H9 (cell line): ENCODE measurements at regions not wholly inside any gene's neighbourhood (a gene's known extent, or its start where the extent isn't known, plus 50 kb on each side); places are given as distances from the start of the nearest gene placed in this dataset.

Source experiments
- DNase-seq: peaks from one replicate; pipeline ENCODE4 v3.0.0-alpha.2; 2017
- H2AFZ ChIP-seq: one replicate; pipeline ENCODE4 v1.6.1; 2013; ENCODE audit warnings: mild to moderate bottlenecking, low read length, control low read depth, moderate library complexity
- H2AK5ac ChIP-seq: 2 replicates; pipeline ENCODE4 v1.6.1; 2013; ENCODE audit warnings: low read length, control low read depth, mixed read lengths; ENCODE audit not compliant: insufficient read length
- H2BK120ac ChIP-seq: one replicate; pipeline ENCODE4 v1.6.1; 2013; ENCODE audit warnings: low read depth, mild to moderate bottlenecking, low read length, control low read depth, inconsistent platforms; ENCODE audit not compliant: poor library complexity, severe bottlenecking
- H2BK12ac ChIP-seq: 2 replicates; pipeline ENCODE4 v1.6.1; 2013; ENCODE audit warnings: low read length, control low read depth, mixed read lengths, low read depth; ENCODE audit not compliant: insufficient read length
- H2BK15ac ChIP-seq: 2 replicates; pipeline ENCODE4 v1.6.1; 2013; ENCODE audit warnings: low read depth, low read length, control low read depth
- H2BK20ac ChIP-seq: one replicate; pipeline ENCODE4 v1.6.1; 2013; ENCODE audit warnings: low read depth, mild to moderate bottlenecking, low read length, control low read depth, inconsistent platforms; ENCODE audit not compliant: poor library complexity, severe bottlenecking
- H2BK5ac ChIP-seq: 2 replicates; pipeline ENCODE4 v1.6.1; 2013; ENCODE audit warnings: low read length, control low read depth, mixed read lengths; ENCODE audit not compliant: insufficient read length
- H3K14ac ChIP-seq: 2 replicates; pipeline ENCODE4 v1.6.1; 2013; ENCODE audit warnings: low read length, control low read depth; ENCODE audit not compliant: insufficient read depth
- H3K18ac ChIP-seq: 2 replicates; pipeline ENCODE4 v1.6.1; 2013; ENCODE audit warnings: low read depth, mild to moderate bottlenecking, mixed read lengths, low read length, control low read depth; ENCODE audit not compliant: insufficient read length
- H3K23ac ChIP-seq: 2 replicates; pipeline ENCODE4 v1.6.1; 2013; ENCODE audit warnings: low read length, control low read depth, mixed read lengths, low read depth; ENCODE audit not compliant: insufficient read length
- H3K23me2 ChIP-seq: 2 replicates; pipeline ENCODE4 v1.6.1; 2013; ENCODE audit warnings: low read depth, mild to moderate bottlenecking, mixed read lengths, low read length, control low read depth; ENCODE audit not compliant: insufficient read length, poor library complexity, severe bottlenecking
- H3K27ac ChIP-seq: 2 replicates; pipeline ENCODE4 v1.5.1; 2013; ENCODE audit warnings: low read length, control low read depth, mixed read lengths, low read depth; ENCODE audit not compliant: insufficient read length
- H3K27me3 ChIP-seq: 2 replicates; pipeline ENCODE4 v1.6.1; 2013; ENCODE audit warnings: low read length, control low read depth, inconsistent platforms; ENCODE audit not compliant: insufficient read depth
- H3K4ac ChIP-seq: 2 replicates; pipeline ENCODE4 v1.6.1; 2013; ENCODE audit warnings: low read depth, mild to moderate bottlenecking, control low read depth, inconsistent platforms, low read length, moderate library complexity
- H3K4me1 ChIP-seq: 2 replicates; pipeline ENCODE4 v1.6.1; 2013; ENCODE audit warnings: low read length, control low read depth, inconsistent platforms; ENCODE audit not compliant: insufficient read depth
- H3K4me2 ChIP-seq: 2 replicates; pipeline ENCODE4 v1.6.1; 2013; ENCODE audit warnings: low read length, control low read depth, mixed read lengths; ENCODE audit not compliant: insufficient read length, insufficient read depth
- H3K56ac ChIP-seq: 2 replicates; pipeline ENCODE4 v1.6.1; 2013; ENCODE audit warnings: low read depth, mild to moderate bottlenecking, mixed read lengths, low read length, control low read depth; ENCODE audit not compliant: insufficient read length
- H3K79me1 ChIP-seq: 2 replicates; pipeline ENCODE4 v1.6.1; 2013; ENCODE audit warnings: low read depth, mild to moderate bottlenecking, moderate library complexity, low read length, control low read depth, inconsistent platforms; ENCODE audit not compliant: insufficient read depth, poor library complexity, severe bottlenecking
- H3K79me2 ChIP-seq: 2 replicates; pipeline ENCODE4 v1.6.1; 2013; ENCODE audit warnings: low read length, control low read depth, inconsistent platforms; ENCODE audit not compliant: insufficient read depth
- H3K9ac ChIP-seq: 2 replicates; pipeline ENCODE4 v1.6.1; 2013; ENCODE audit warnings: low read length, control low read depth, mixed read lengths; ENCODE audit not compliant: insufficient read length; ENCODE audit errors: extremely low read depth
- H3K9me3 ChIP-seq: one replicate; pipeline ENCODE4 v1.6.1; 2013; ENCODE audit warnings: low read depth, low read length, inconsistent platforms; ENCODE audit not compliant: control insufficient read depth
- H3T11ph ChIP-seq: one replicate; pipeline ENCODE4 v1.6.1; 2013; ENCODE audit warnings: mild to moderate bottlenecking, low read length, control low read depth, inconsistent platforms
- H4K20me1 ChIP-seq: one replicate; pipeline ENCODE4 v1.6.1; 2013; ENCODE audit not compliant: control insufficient read depth, insufficient read length, insufficient read depth
- H4K5ac ChIP-seq: 2 replicates; pipeline ENCODE4 v1.6.1; 2013; ENCODE audit warnings: low read depth, mild to moderate bottlenecking, mixed read lengths, low read length, control low read depth; ENCODE audit not compliant: insufficient read length
- H4K8ac ChIP-seq: replicated peaks from 2 replicates; pipeline ENCODE4 v1.6.1; 2013; ENCODE audit warnings: low read length, control low read depth, mixed read lengths, low read depth; ENCODE audit not compliant: insufficient read length
- H4K91ac ChIP-seq: 2 replicates; pipeline ENCODE4 v1.6.1; 2013; ENCODE audit warnings: low read depth, mild to moderate bottlenecking, moderate library complexity, mixed read lengths, low read length, control low read depth; ENCODE audit not compliant: insufficient read length
- H3K27ac Mint-ChIP-seq, 3 experiments: 2 replicates in 2 of 3; 3 replicates in 1 of 3; pipeline ENCODE4 v1.8.0; 2020 to 2021; ENCODE audit warnings: mixed read lengths in 3 of 3, mild to moderate bottlenecking in 1 of 3, moderate library complexity in 1 of 3
- H3K27me3 Mint-ChIP-seq: 2 replicates; pipeline ENCODE4 v1.8.0; 2021; ENCODE audit warnings: low read depth, mild to moderate bottlenecking, moderate library complexity, mixed read lengths
- H3K36me3 Mint-ChIP-seq, 3 experiments: 2 replicates in 2 of 3; 3 replicates in 1 of 3; pipeline ENCODE4 v1.8.0; 2020 to 2021; ENCODE audit warnings: low read depth in 3 of 3, mixed read lengths in 3 of 3; ENCODE audit not compliant: insufficient read depth in 1 of 3
- H3K4me1 Mint-ChIP-seq, 2 experiments: 2 replicates each; pipeline ENCODE4 v1.8.0; 2020; ENCODE audit warnings: mixed read lengths in 2 of 2
- H3K4me3 Mint-ChIP-seq, 2 experiments: 2 replicates in 1 of 2; 3 replicates in 1 of 2; pipeline ENCODE4 v1.8.0; 2020 to 2021; ENCODE audit warnings: mild to moderate bottlenecking in 2 of 2, mixed read lengths in 2 of 2, moderate library complexity in 1 of 2
- H3K9me3 Mint-ChIP-seq, 2 experiments: 2 replicates in 1 of 2; 3 replicates in 1 of 2; pipeline ENCODE4 v1.8.0; 2020; ENCODE audit warnings: mild to moderate bottlenecking in 2 of 2, mixed read lengths in 2 of 2, moderate library complexity in 1 of 2
- WGBS: extraction: QIAGEN DNeasy Blood & Tissue Kit; methylation state at CpG from one replicate; pipeline ENCODE4 v1.1.7; 2013; ENCODE audit warnings: missing lambda C conversion rate, low lambda C conversion rate, mixed read lengths; ENCODE audit not compliant: insufficient read length; ENCODE audit errors: extremely low coverage; 5-methylcytosine and 5-hydroxymethylcytosine counted together
- TF ChIP-seq, protein P1 (sequence below): fragments of 200-600 bp; sonication (generic); conservative IDR thresholded peaks from 3 replicates; pipeline ENCODE4 v1.8.0; 2021; ENCODE audit warnings: antibody characterized with exemption, mild to moderate bottlenecking

DNA sequence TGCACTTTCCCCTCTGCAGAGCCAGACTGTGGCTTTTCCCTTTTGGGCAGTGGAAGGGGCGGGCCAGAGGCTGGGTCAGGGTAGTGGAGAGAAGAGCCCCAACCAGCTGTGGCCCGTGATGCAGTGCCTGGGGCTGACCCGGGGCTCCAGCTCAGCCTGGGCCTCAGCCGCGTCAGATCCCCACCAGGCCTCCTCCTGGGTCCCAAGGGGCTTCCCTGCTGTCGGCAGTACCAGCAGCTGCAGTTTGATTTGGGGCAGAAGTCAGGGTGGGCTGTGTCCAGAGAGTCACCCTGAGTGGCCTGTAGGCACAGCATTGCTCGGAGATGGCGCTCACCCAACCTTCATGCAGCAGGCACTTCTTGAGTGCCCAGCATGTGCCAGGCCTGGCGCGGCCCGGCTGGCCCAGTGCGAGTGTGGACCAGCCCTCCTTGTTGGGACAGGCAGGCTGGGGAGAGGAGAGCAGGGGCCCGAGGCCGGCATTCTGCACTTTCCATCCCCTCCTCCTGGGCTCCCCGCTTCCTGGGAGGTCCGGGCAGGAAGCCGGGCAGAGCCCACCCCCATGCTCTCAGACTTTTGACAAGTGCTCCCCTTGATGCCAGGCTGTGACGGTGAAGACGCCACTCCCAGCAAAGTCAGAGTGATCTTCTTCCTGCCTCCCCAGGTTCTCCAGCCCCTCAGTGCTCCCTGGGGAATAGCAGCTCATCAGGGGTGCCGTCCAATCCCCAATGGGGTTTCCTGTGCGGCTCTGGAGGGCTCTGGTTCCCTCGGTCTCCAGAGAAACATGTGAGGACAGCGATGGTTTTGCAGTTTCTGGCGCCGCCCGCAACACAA lies 88.3 kb upstream of the COL5A1 start:
- no peak overlapping the region for H2BK5ac ChIP-seq
- no peaks in the 10 kb centered on the region for H3K4me1 ChIP-seq
- no peaks in the 10 kb centered on the region for H3K23me2 ChIP-seq
- peaks cover 6% of the 10 kb centered on the region for H3K27me3 Mint-ChIP-seq
- no peak overlapping the region for H3K18ac ChIP-seq
- H3K23ac ChIP-seq, result no peak overlapping the region
- no peaks in the 10 kb centered on the region for H3K79me2 ChIP-seq
- H2BK15ac ChIP-seq, result no peak overlapping the region
- WGBS, result no CpG with 5 or more reads among the region's 26 CpGs
- no peaks in the 10 kb centered on the region for H3K9me3 ChIP-seq
- H3K4me1 Mint-ChIP-seq, result peaks cover 3 to 12% of the 10 kb centered on the region in 2 experiments; a peak in 2 of 4 replicates
- H3K4me3 Mint-ChIP-seq, result no peak overlapping the region
- no peak for DNase-seq
- no peak overlapping the region for H3K27ac ChIP-seq
- 0 out of 7 replicates have a peak overlapping the region, but pooled peaks of 1 of the 3 experiments have one; percentile 61 for H3K27ac Mint-ChIP-seq
- H2BK20ac ChIP-seq, result no peak overlapping the region
- H3K36me3 Mint-ChIP-seq, result no peaks in the 10 kb centered on the region
- no peaks in the 10 kb centered on the region for H4K20me1 ChIP-seq
- H2AK5ac ChIP-seq, result no peak overlapping the region
- H2BK12ac ChIP-seq, result no peak overlapping the region
- TF ChIP-seq, protein P1, sequence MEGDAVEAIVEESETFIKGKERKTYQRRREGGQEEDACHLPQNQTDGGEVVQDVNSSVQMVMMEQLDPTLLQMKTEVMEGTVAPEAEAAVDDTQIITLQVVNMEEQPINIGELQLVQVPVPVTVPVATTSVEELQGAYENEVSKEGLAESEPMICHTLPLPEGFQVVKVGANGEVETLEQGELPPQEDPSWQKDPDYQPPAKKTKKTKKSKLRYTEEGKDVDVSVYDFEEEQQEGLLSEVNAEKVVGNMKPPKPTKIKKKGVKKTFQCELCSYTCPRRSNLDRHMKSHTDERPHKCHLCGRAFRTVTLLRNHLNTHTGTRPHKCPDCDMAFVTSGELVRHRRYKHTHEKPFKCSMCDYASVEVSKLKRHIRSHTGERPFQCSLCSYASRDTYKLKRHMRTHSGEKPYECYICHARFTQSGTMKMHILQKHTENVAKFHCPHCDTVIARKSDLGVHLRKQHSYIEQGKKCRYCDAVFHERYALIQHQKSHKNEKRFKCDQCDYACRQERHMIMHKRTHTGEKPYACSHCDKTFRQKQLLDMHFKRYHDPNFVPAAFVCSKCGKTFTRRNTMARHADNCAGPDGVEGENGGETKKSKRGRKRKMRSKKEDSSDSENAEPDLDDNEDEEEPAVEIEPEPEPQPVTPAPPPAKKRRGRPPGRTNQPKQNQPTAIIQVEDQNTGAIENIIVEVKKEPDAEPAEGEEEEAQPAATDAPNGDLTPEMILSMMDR, result no peak
- H3K79me1 ChIP-seq, result no peaks in the 10 kb centered on the region
- H4K5ac ChIP-seq, result no peak overlapping the region
- no peaks in the 10 kb centered on the region for H3K27me3 ChIP-seq
- H3K56ac ChIP-seq, result no peak overlapping the region
- no peak overlapping the region for H2BK120ac ChIP-seq
- H3K14ac ChIP-seq, result peak overlapping the region; percentile 58; the same call in 1 of the 2 replicates
- H2AFZ ChIP-seq, result no peak overlapping the region
- no peak overlapping the region for H3K4ac ChIP-seq
- H3K4me2 ChIP-seq, result no peak overlapping the region
- no peak overlapping the region for H4K91ac ChIP-seq
- no peak overlapping the region for H3K9ac ChIP-seq
- H3T11ph ChIP-seq, result no peak overlapping the region
- peaks cover 0 to 4% of the 10 kb centered on the region in 2 experiments; a peak in 2 of 5 replicates for H3K9me3 Mint-ChIP-seq
- H4K8ac ChIP-seq, result no peak overlapping the region
